SK-N-SH (cell line): ENCODE measurements at regions not wholly inside any gene's neighbourhood (a gene's known extent, or its start where the extent isn't known, plus 50 kb on each side); places are given as distances from the start of the nearest gene placed in this dataset.
A peak's percentile ranks its signal among the peaks of the same experiment; 100 is the strongest.

Experiments
- CTCF ChIA-PET: fragments of 300-600, 350-600 bp; formaldehyde crosslinking; extraction: SDS; loops from one replicate; lab custom pipeline; 2021; lab: Yijun Ruan, JAX
- POLR2A ChIA-PET: fragments of 350-600 bp; sonication (Branson Sonifier 250); formaldehyde crosslinking; extraction: SDS; loops from one replicate; lab custom pipeline; 2020; ENCODE audit warnings: antibody characterized with exemption, inconsistent platforms; lab: Yijun Ruan, JAX
- DNase-seq: peaks from one replicate; pipeline ENCODE4 v3.0.0; 2012
- H2AFZ ChIP-seq: fragments of 200-600 bp; sonication (generic); 2 replicates; pipeline ENCODE4 v1.8.1; 2016; ENCODE audit warnings: antibody characterized with exemption, mild to moderate bottlenecking, low read depth
- H3F3A ChIP-seq: fragments of 200-600 bp; sonication (generic); replicated peaks from 2 replicates; pipeline ENCODE3; 2016; ENCODE audit warnings: antibody characterized with exemption, mild to moderate bottlenecking; ENCODE audit not compliant: insufficient read depth
- H3K27ac ChIP-seq, 2 experiments: fragments of 200-500 bp in 1 of 2; fragments of 200-600 bp in 1 of 2; sonication (Bioruptor generic) in 1 of 2; sonication (generic), shearing (Covaris generic) in 1 of 2; 2 replicates each; pipeline versions ENCODE4 v1.5.1 to v1.6.1; 2014 to 2016; ENCODE audit warnings: low read depth in 2 of 2, inconsistent platforms in 1 of 2, low read length in 1 of 2, mild to moderate bottlenecking in 1 of 2, mixed read lengths in 1 of 2
- H3K27me3 ChIP-seq: fragments of 200-600 bp; sonication (generic), shearing (Covaris generic); 2 replicates; pipeline ENCODE4 v1.6.1; 2016; ENCODE audit warnings: mixed run types; ENCODE audit not compliant: insufficient read depth
- H3K36me3 ChIP-seq, 2 experiments: fragments of 200-500 bp in 1 of 2; fragments of 200-600 bp in 1 of 2; sonication (Bioruptor generic) in 1 of 2; sonication (generic) in 1 of 2; replicated peaks in 1 of 2; 2 replicates each; pipeline versions ENCODE3 to v1.5.1; 2014 to 2016; ENCODE audit warnings: low read length in 1 of 2, mild to moderate bottlenecking in 1 of 2; ENCODE audit not compliant: insufficient read depth in 2 of 2, control insufficient read depth in 1 of 2
- H3K4me1 ChIP-seq, 2 experiments: fragments of 200-500 bp in 1 of 2; fragments of 200-600 bp in 1 of 2; sonication (Bioruptor generic) in 1 of 2; sonication (generic), shearing (Covaris generic) in 1 of 2; 2 replicates each; pipeline versions ENCODE4 v1.5.1 to v1.6.1; 2014 to 2016; ENCODE audit warnings: low read depth in 1 of 2, low read length in 1 of 2, mixed run types in 1 of 2; ENCODE audit not compliant: insufficient read depth in 2 of 2, control insufficient read depth in 1 of 2
- H3K4me2 ChIP-seq: fragments of 200-600 bp; sonication (generic), shearing (Covaris generic); 2 replicates; pipeline ENCODE4 v1.6.1; 2017; ENCODE audit warnings: mixed run types
- H3K4me3 ChIP-seq, 2 experiments: fragments of 200-500 bp in 1 of 2; fragments of 200-600 bp in 1 of 2; sonication (Bioruptor generic) in 1 of 2; sonication (generic), shearing (Covaris generic) in 1 of 2; 2 replicates each; pipeline versions ENCODE4 v1.5.1 to v1.8.1; 2014 to 2016; ENCODE audit warnings: low read depth in 2 of 2, inconsistent platforms in 1 of 2, low read length in 1 of 2, mild to moderate bottlenecking in 1 of 2, mixed read lengths in 1 of 2, moderate library complexity in 1 of 2
- H3K79me2 ChIP-seq: fragments of 200-600 bp; sonication (generic); 2 replicates; pipeline ENCODE4 v1.8.1; 2017; ENCODE audit warnings: mild to moderate bottlenecking; ENCODE audit not compliant: insufficient read depth
- H3K9ac ChIP-seq: fragments of 200-600 bp; sonication (generic); 2 replicates; pipeline ENCODE4 v1.6.1; 2017; ENCODE audit warnings: mixed run types
- H3K9me2 ChIP-seq: fragments of 200-600 bp; sonication (generic); 2 replicates; pipeline ENCODE4 v1.6.1; 2017; ENCODE audit warnings: mixed run types
- H3K9me3 ChIP-seq: fragments of 200-600 bp; sonication (generic); 2 replicates; pipeline ENCODE4 v1.6.1; 2017; ENCODE audit warnings: mixed run types, mild to moderate bottlenecking, moderate library complexity
- H4K20me1 ChIP-seq: fragments of 200-600 bp; sonication (generic); 2 replicates; pipeline ENCODE4 v1.6.1; 2017; ENCODE audit warnings: mild to moderate bottlenecking, mixed run types; ENCODE audit not compliant: insufficient read depth
- CTCF ChIP-seq: fragments of 200-600 bp; sonication (generic); IDR thresholded peaks from 2 replicates; pipeline ENCODE4 v1.6.1; 2017; ENCODE audit warnings: antibody characterized with exemption, mild to moderate bottlenecking, moderate library complexity
- ELF1 ChIP-seq: IDR thresholded peaks from 2 replicates; pipeline ENCODE4 v1.4.0; 2012
- EZH2phosphoT487 ChIP-seq: fragments of 200-600 bp; sonication (generic); IDR thresholded peaks from 2 replicates; pipeline ENCODE4 v1.6.1; 2017; ENCODE audit warnings: low read depth, mixed run types, mild to moderate bottlenecking, antibody characterized with exemption, moderate library complexity, borderline replicate concordance
- FOXM1 ChIP-seq: IDR thresholded peaks from 2 replicates; pipeline ENCODE4 v1.4.0; 2012; ENCODE audit warnings: low read depth, mild to moderate bottlenecking
- GABPA ChIP-seq: IDR thresholded peaks from 2 replicates; pipeline ENCODE4 v1.4.0; 2012; ENCODE audit warnings: low read depth, mild to moderate bottlenecking
- MAX ChIP-seq: IDR thresholded peaks from 2 replicates; pipeline ENCODE4 v1.4.0; 2012; ENCODE audit warnings: low read depth
- MXI1 ChIP-seq: IDR thresholded peaks from 2 replicates; pipeline ENCODE4 v1.6.1; 2012; ENCODE audit warnings: mild to moderate bottlenecking, low read depth, low read length, improper control_type of control experiment
- POLR2AphosphoS5 ChIP-seq: IDR thresholded peaks from 2 replicates; pipeline ENCODE4 v1.6.1; 2012; ENCODE audit warnings: low read depth, low read length
- RAD21 ChIP-seq: IDR thresholded peaks from 2 replicates; pipeline ENCODE4 v1.6.1; 2012; ENCODE audit warnings: mild to moderate bottlenecking, low read length
- SIN3A ChIP-seq: IDR thresholded peaks from 2 replicates; pipeline ENCODE4 v1.6.1; 2012; ENCODE audit warnings: low read depth, mild to moderate bottlenecking, low read length, moderate library complexity, borderline replicate concordance
- SMC3 ChIP-seq: IDR thresholded peaks from 2 replicates; pipeline ENCODE4 v1.6.1; 2012; ENCODE audit warnings: low read depth, low read length, improper control_type of control experiment
- WGBS: methylation state at CpG from one replicate; pipeline ENCODE4 v1.1.6; 2017; ENCODE audit warnings: low lambda C conversion rate; 5-methylcytosine and 5-hydroxymethylcytosine counted together

GRCh38 chr12:76702946-76703345, 61.0 kb upstream of the ZDHHC17 start:
- POLR2A ChIA-PET, result no interaction called here
- CTCF ChIA-PET, result interaction anchor here (1.5 kb wide), 1 partner anchor 308 kb away, joined by 3 read pairs; no protein-coding TSS in a partner anchor
- Histone ChIP-seq H3K79me2 (no peaks in the 10 kb centered on the region), H4K20me1 (no peaks in the 10 kb centered on the region), H3F3A (no peaks in the 10 kb centered on the region), H3K4me2 (no peak overlapping the region), H3K4me3 (no peak overlapping the region), H3K27me3 (no peaks in the 10 kb centered on the region), H3K9me3 (no peaks in the 10 kb centered on the region), H3K36me3 (no peaks in the 10 kb centered on the region), H3K27ac (no peak overlapping the region), H3K9ac (no peak overlapping the region), H3K4me1 (no peaks in the 10 kb centered on the region; a peak in 1 of 4 replicates), H2AFZ (no peak overlapping the region), H3K9me2 (no peaks in the 10 kb centered on the region)
- TF ChIP-seq MXI1 (no peak), SIN3A (no peak), POLR2AphosphoS5 (no peak), CTCF (no peak)
- WGBS, result 95% methylated on average over 4 of the region's 4 CpGs
- no peak for DNase-seq

- H4K20me1 ChIP-seq, result no peaks in the 10 kb centered on the region
- CTCF ChIA-PET, result interaction anchor here (1.1 kb wide), 1 partner anchor 69 kb away, joined by 3 read pairs; no protein-coding TSS in a partner anchor
- H3K27me3 ChIP-seq, result no peaks in the 10 kb centered on the region
- no peaks in the 10 kb centered on the region for H3K9me2 ChIP-seq
- no peak for TF ChIP-seq RAD21
- TF ChIP-seq SMC3, result no peak
- TF ChIP-seq SIN3A, result no peak
- TF ChIP-seq MAX, result no peak
- no peak for TF ChIP-seq GABPA
- TF ChIP-seq ELF1, result no peak
- H3K36me3 ChIP-seq, result no peaks in the 10 kb centered on the region
- no peak overlapping the region for H3K9ac ChIP-seq
- no peak overlapping the region for H3K4me2 ChIP-seq
- H3K4me1 ChIP-seq, result no peaks in the 10 kb centered on the region; a peak in 1 of 4 replicates
- H3K27ac ChIP-seq, result no peak overlapping the region
- WGBS, result 86% methylated on average over 2 of the region's 2 CpGs
- H3K79me2 ChIP-seq, result no peaks in the 10 kb centered on the region
- H3K9me3 ChIP-seq, result no peaks in the 10 kb centered on the region
- H3K4me3 ChIP-seq, result no peak overlapping the region
- H2AFZ ChIP-seq, result peak overlapping the region; percentile 57; the same call in 1 of the 2 replicates
- POLR2A ChIA-PET, result no interaction called here
- no peak for DNase-seq
- H3F3A ChIP-seq, result no peaks in the 10 kb centered on the region
Observed at GRCh38 chr12:76704693-76705092, 59.2 kb upstream of the ZDHHC17 start.

- H3K9me2 ChIP-seq, result no peaks in the 10 kb centered on the region
- TF ChIP-seq SMC3 (no peak), FOXM1 (no peak), POLR2AphosphoS5 (no peak), GABPA (no peak), MXI1 (no peak), EZH2phosphoT487 (no peak), ELF1 (no peak)
Observed at GRCh38 chr12:76706101-76706500, 57.8 kb upstream of the ZDHHC17 start.

More at GRCh38 chr12:76706101-76706500, 57.8 kb upstream of the ZDHHC17 start:
- no peaks in the 10 kb centered on the region for H3K79me2 ChIP-seq
- ChIA-PET CTCF (interaction anchor here (0.8 kb wide), 1 partner anchor 84 kb away, joined by 3 read pairs; no protein-coding TSS in a partner anchor), POLR2A (no interaction called here)
- H3K4me2 ChIP-seq, result no peak overlapping the region
- no peaks in the 10 kb centered on the region for H3K36me3 ChIP-seq
- no peaks in the 10 kb centered on the region for H3K27me3 ChIP-seq
- no peaks in the 10 kb centered on the region for H3F3A ChIP-seq
- no peak for DNase-seq
- H3K9me3 ChIP-seq, result no peaks in the 10 kb centered on the region
- no peak overlapping the region for H3K9ac ChIP-seq
- no peak overlapping the region for H3K27ac ChIP-seq
- no peaks in the 10 kb centered on the region; a peak in 1 of 4 replicates for H3K4me1 ChIP-seq
- H4K20me1 ChIP-seq, result no peaks in the 10 kb centered on the region
- H3K4me3 ChIP-seq, result no peak overlapping the region
- H2AFZ ChIP-seq, result peak overlapping the region; percentile 75; the same call in 1 of the 2 replicates
